ENCODE measurements at regions not wholly inside any gene's neighbourhood (a gene's known extent, or its start where the extent isn't known, plus 50 kb on each side); places are given as distances from the start of the nearest gene placed in this dataset.

- no peak for TF ChIP-seq CTCF (IDR thresholded peaks at IDR 0.05; ENCODE audit: partially characterized antibody, unreplicated experiment)
- no peaks in the 10 kb centered on the region for H3K36me3 Mint-ChIP-seq (ENCODE audit: unreplicated experiment)
- H3K9me3 Mint-ChIP-seq (ENCODE audit: unreplicated experiment), result peaks cover 14% of the 10 kb centered on the region
- H3K27ac Mint-ChIP-seq (ENCODE audit: unreplicated experiment), result peak overlapping the region; percentile 89
- DNase-seq, result no peak
- peaks cover 14% of the 10 kb centered on the region for H3K27me3 Mint-ChIP-seq (ENCODE audit: unreplicated experiment)
- peak overlapping the region; percentile 78 for H3K4me3 Mint-ChIP-seq (ENCODE audit: unreplicated experiment)
- peaks cover 13% of the 10 kb centered on the region for H3K4me1 Mint-ChIP-seq (ENCODE audit: low read depth, unreplicated experiment)
Measured at GRCh38 chr7:101699881-101700823, 71.1 kb upstream of the MYL10 start.

- H3K9me3 Mint-ChIP-seq (ENCODE audit: unreplicated experiment), result peaks cover 14% of the 10 kb centered on the region
- TF ChIP-seq CTCF (IDR thresholded peaks at IDR 0.05; ENCODE audit: partially characterized antibody, unreplicated experiment), result no peak
- no peak overlapping the region for H3K27ac Mint-ChIP-seq (ENCODE audit: unreplicated experiment)
- peaks cover 13% of the 10 kb centered on the region for H3K4me1 Mint-ChIP-seq (ENCODE audit: low read depth, unreplicated experiment)
- H3K4me3 Mint-ChIP-seq (ENCODE audit: unreplicated experiment), result no peak overlapping the region
- no peaks in the 10 kb centered on the region for H3K36me3 Mint-ChIP-seq (ENCODE audit: unreplicated experiment)
- DNase-seq, result no peak
- peaks cover 14% of the 10 kb centered on the region for H3K27me3 Mint-ChIP-seq (ENCODE audit: unreplicated experiment)
Measured at GRCh38 chr7:101701153-101701794, 72.2 kb upstream of the MYL10 start.

- no peak for DNase-seq
- Mint-ChIP-seq H3K27me3 (ENCODE audit: unreplicated experiment) (peaks cover 12% of the 10 kb centered on the region), H3K4me3 (ENCODE audit: unreplicated experiment) (no peak overlapping the region), H3K27ac (ENCODE audit: unreplicated experiment) (no peak overlapping the region), H3K36me3 (ENCODE audit: unreplicated experiment) (no peaks in the 10 kb centered on the region), H3K4me1 (ENCODE audit: low read depth, unreplicated experiment) (peaks cover 13% of the 10 kb centered on the region), H3K9me3 (ENCODE audit: unreplicated experiment) (peaks cover 13% of the 10 kb centered on the region)
- TF ChIP-seq CTCF (IDR thresholded peaks at IDR 0.05; ENCODE audit: partially characterized antibody, unreplicated experiment), result no peak
Measured at GRCh38 chr7:101702362-101702850, 73.3 kb upstream of the MYL10 start.

GRCh38 chr7:101705331-101705730 is 76.2 kb upstream of the MYL10 start:
- H3K27ac Mint-ChIP-seq (ENCODE audit: unreplicated experiment), result no peak overlapping the region
- peaks cover 2% of the 10 kb centered on the region for H3K9me3 Mint-ChIP-seq (ENCODE audit: unreplicated experiment)
- H3K4me1 Mint-ChIP-seq (ENCODE audit: low read depth, unreplicated experiment), result peaks cover under 1% of the 10 kb centered on the region
- no peak overlapping the region for H3K4me3 Mint-ChIP-seq (ENCODE audit: unreplicated experiment)
- DNase-seq, result no peak
- peaks cover 4% of the 10 kb centered on the region for H3K27me3 Mint-ChIP-seq (ENCODE audit: unreplicated experiment)
- no peaks in the 10 kb centered on the region for H3K36me3 Mint-ChIP-seq (ENCODE audit: unreplicated experiment)
- TF ChIP-seq CTCF (IDR thresholded peaks at IDR 0.05; ENCODE audit: partially characterized antibody, unreplicated experiment), result no peak
